Sigmoid colon (tissue), 6 donors: ENCODE measurements at regions not wholly inside any gene's neighbourhood (a gene's known extent, or its start where the extent isn't known, plus 50 kb on each side); places are given as distances from the start of the nearest gene placed in this dataset.

Source experiments
- DNase-seq: peaks from one replicate; pipeline ENCODE4 v3.0.0-alpha.2; 2019
- H3K27ac ChIP-seq, 4 donors: fragments of 200-600 bp; sonication (generic); one replicate each; pipeline ENCODE4 v1.5.1; 2016 to 2019; ENCODE audit warnings: mild to moderate bottlenecking in 1 of 4
- H3K27me3 ChIP-seq, 3 donors: fragments of 200-600 bp; sonication (generic); one replicate each; pipeline ENCODE4 v1.5.1; 2019; ENCODE audit warnings: mild to moderate bottlenecking in 1 of 3
- H3K36me3 ChIP-seq, 4 donors: fragments of 200-600 bp; sonication (generic); one replicate each; pipeline ENCODE4 v1.5.1; 2016 to 2019
- H3K4me1 ChIP-seq, 4 donors: fragments of 200-600 bp; sonication (generic); one replicate each; pipeline ENCODE4 v1.5.1; 2017 to 2019
- H3K4me3 ChIP-seq, 4 donors: fragments of 200-600 bp; sonication (generic); one replicate each; pipeline ENCODE4 v1.5.1; 2017 to 2019; ENCODE audit warnings: mild to moderate bottlenecking in 2 of 4, moderate library complexity in 1 of 4
- H3K9me3 ChIP-seq, 4 donors: fragments of 200-600 bp in 3 of 4; sonication (generic) in 3 of 4; one replicate each; pipeline versions ENCODE4 v1.5.1 to v1.6.1; 2013 to 2019
- CTCF ChIP-seq, 4 experiments: fragments of 450-650 bp in 3 of 4; fragments of 200-600 bp in 1 of 4; IDR thresholded peaks; one replicate each; pipeline ENCODE4 v1.5.1; 2016 to 2019; ENCODE audit warnings: antibody characterized with exemption in 4 of 4, mild to moderate bottlenecking in 3 of 4, moderate library complexity in 2 of 4
- EP300 ChIP-seq, 4 donors: sonication (generic); formaldehyde crosslinking; IDR thresholded peaks; one replicate each; pipeline ENCODE4 v1.6.1; 2017; ENCODE audit warnings: antibody characterized with exemption in 4 of 4
- POLR2A ChIP-seq, 2 donors: fragments of 450-650 bp; IDR thresholded peaks; one replicate each; pipeline ENCODE4 v1.6.1; 2016; ENCODE audit warnings: antibody characterized with exemption in 2 of 2, mild to moderate bottlenecking in 2 of 2, moderate library complexity in 2 of 2
- POLR2AphosphoS5 ChIP-seq, 4 donors: sonication (generic); formaldehyde crosslinking; IDR thresholded peaks; one replicate each; pipeline ENCODE4 v1.6.1; 2017; ENCODE audit warnings: antibody characterized with exemption in 4 of 4
- WGBS, 2 donors: extraction: QIAGEN DNeasy Blood & Tissue Kit; methylation state at CpG; one replicate each; pipeline ENCODE4 v1.1.7; 2013; 5-methylcytosine and 5-hydroxymethylcytosine counted together
- intact Hi-C: fragments of 100-400 bp; cut with DNase I; formaldehyde crosslinking; loops from one replicate; pipeline ENCODE4 v1.15.1; 2023
- donor health status: healthy with polysubstance abuse.
- donor health status: healthy.

GRCh38 chr7:71016401-71016800 lies 115.5 kb upstream of the GALNT17 start:
- no peaks in the 10 kb centered on the region for H3K36me3 ChIP-seq
- no peak for DNase-seq
- intact Hi-C loops = no loop called here
- peaks cover 0 to 9% (median 3%) of the 10 kb centered on the region in 4 donors for H3K4me1 ChIP-seq
- no peak for TF ChIP-seq EP300 (IDR thresholded peaks at IDR 0.05)
- no peak for TF ChIP-seq POLR2A (IDR thresholded peaks at IDR 0.05)
- no peak for TF ChIP-seq POLR2AphosphoS5 (IDR thresholded peaks at IDR 0.05)
- no peak for TF ChIP-seq CTCF (IDR thresholded peaks at IDR 0.05)
- H3K27ac ChIP-seq = no peak overlapping the region
- 59 to 77% methylated on average over 2 of the region's 2 CpGs for WGBS, 2 donors
- no peak overlapping the region for H3K4me3 ChIP-seq
- no peaks in the 10 kb centered on the region for H3K27me3 ChIP-seq
- H3K9me3 ChIP-seq = no peaks in the 10 kb centered on the region

GRCh38 chr7:71017602-71018001 lies 114.3 kb upstream of the GALNT17 start:
- no peaks in the 10 kb centered on the region for H3K36me3 ChIP-seq
- no peak overlapping the region for H3K4me3 ChIP-seq
- peaks cover 0 to 9% (median 3%) of the 10 kb centered on the region in 4 donors for H3K4me1 ChIP-seq
- WGBS, 2 donors = 91 to 93% methylated on average over 17 of the region's 17 CpGs
- no peaks in the 10 kb centered on the region for H3K27me3 ChIP-seq
- TF ChIP-seq CTCF (IDR thresholded peaks at IDR 0.05) = no peak
- no peak for TF ChIP-seq EP300 (IDR thresholded peaks at IDR 0.05)
- TF ChIP-seq POLR2AphosphoS5 (IDR thresholded peaks at IDR 0.05) = no peak
- no peak for TF ChIP-seq POLR2A (IDR thresholded peaks at IDR 0.05)
- no peak for DNase-seq
- no peaks in the 10 kb centered on the region for H3K9me3 ChIP-seq
- H3K27ac ChIP-seq = no peak overlapping the region
- intact Hi-C loops = no loop called here

GRCh38 chr7:71019706-71020105 lies 112.2 kb upstream of the GALNT17 start:
- DNase-seq = no peak
- peaks cover 0 to 9% (median 3%) of the 10 kb centered on the region in 4 donors for H3K4me1 ChIP-seq
- no peaks in the 10 kb centered on the region for H3K36me3 ChIP-seq
- H3K27ac ChIP-seq = peak overlapping the region in 3 of 4 donors; percentile 23 to 60 (median 34)
- H3K27me3 ChIP-seq = no peaks in the 10 kb centered on the region
- no peaks in the 10 kb centered on the region for H3K9me3 ChIP-seq
- no peak overlapping the region for H3K4me3 ChIP-seq
- TF ChIP-seq POLR2AphosphoS5 (IDR thresholded peaks at IDR 0.05) (peak in 1 of 4 donors; percentile 12), EP300 (IDR thresholded peaks at IDR 0.05) (no peak)
- WGBS, 2 donors = 74 to 75% methylated on average over 7 of the region's 7 CpGs
- intact Hi-C loops = no loop called here

- Histone ChIP-seq H3K27me3 (no peaks in the 10 kb centered on the region), H3K9me3 (no peaks in the 10 kb centered on the region), H3K4me1 (peaks cover 0 to 9% (median 3%) of the 10 kb centered on the region in 4 donors), H3K4me3 (no peak overlapping the region), H3K27ac (no peak overlapping the region), H3K36me3 (no peaks in the 10 kb centered on the region)
- intact Hi-C loops = no loop called here
- TF ChIP-seq EP300 (IDR thresholded peaks at IDR 0.05) (no peak), POLR2A (IDR thresholded peaks at IDR 0.05) (no peak), CTCF (IDR thresholded peaks at IDR 0.05) (no peak), POLR2AphosphoS5 (IDR thresholded peaks at IDR 0.05) (no peak)
- no peak for DNase-seq
- WGBS, 2 donors = 80 to 92% methylated on average over 4 of the region's 4 CpGs
Observed at GRCh38 chr7:71021131-71021530, 110.8 kb upstream of the GALNT17 start.

- H3K4me3 ChIP-seq = no peak overlapping the region
- intact Hi-C loops = no loop called here
- 50 to 72% methylated on average over 5 of the region's 5 CpGs for WGBS, 2 donors
- H3K27me3 ChIP-seq = no peaks in the 10 kb centered on the region
- TF ChIP-seq POLR2A (IDR thresholded peaks at IDR 0.05) = no peak
- no peak for TF ChIP-seq POLR2AphosphoS5 (IDR thresholded peaks at IDR 0.05)
- TF ChIP-seq CTCF (IDR thresholded peaks at IDR 0.05) = no peak
- no peaks in the 10 kb centered on the region for H3K36me3 ChIP-seq
- no peak overlapping the region for H3K27ac ChIP-seq
- DNase-seq = no peak
- no peaks in the 10 kb centered on the region for H3K4me1 ChIP-seq
- no peaks in the 10 kb centered on the region for H3K9me3 ChIP-seq
Observed at GRCh38 chr7:71026680-71027079, 105.3 kb upstream of the GALNT17 start.
